ENCODE measurements at regions not wholly inside any gene's neighbourhood (a gene's known extent, or its start where the extent isn't known, plus 50 kb on each side); places are given as distances from the start of the nearest gene placed in this dataset.

DNA sequence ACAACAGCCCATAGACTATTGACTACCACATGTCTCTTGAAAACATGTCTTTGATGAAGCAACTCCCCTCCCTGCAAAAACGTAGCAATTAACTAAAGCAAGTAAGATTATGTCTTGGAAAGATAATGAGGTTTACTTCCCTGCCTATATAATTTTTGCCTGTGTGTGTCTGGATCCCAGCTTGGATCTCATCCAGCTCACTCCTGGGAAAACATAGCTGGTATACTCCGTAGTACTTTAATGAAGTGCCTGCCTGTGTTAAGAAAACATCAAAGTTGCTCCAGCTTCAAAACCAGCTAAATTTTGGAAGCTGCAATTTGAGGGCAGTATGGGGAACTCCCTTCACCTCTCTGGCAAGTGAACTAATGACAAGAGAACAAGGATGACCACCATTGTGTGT lies 182.6 kb upstream of the C9orf72 start:
- H3K4me3 ChIP-seq (ENCODE audit: low read depth, poor library complexity, severe bottlenecking): no peak overlapping the region
- TF ChIP-seq POLR2A (IDR thresholded peaks at IDR 0.05) (no peak), CTCF (IDR thresholded peaks at IDR 0.05) (no peak)
- 21 to 32% methylated on average over 2 of the region's 2 CpGs for WGBS, 2 donors
- intact Hi-C loops (cut with DNase I; ENCODE audit: low total_unique reads): no loop called here
- DNase-seq (ENCODE audit: low spot score in 2 of 2): no peak

DNA sequence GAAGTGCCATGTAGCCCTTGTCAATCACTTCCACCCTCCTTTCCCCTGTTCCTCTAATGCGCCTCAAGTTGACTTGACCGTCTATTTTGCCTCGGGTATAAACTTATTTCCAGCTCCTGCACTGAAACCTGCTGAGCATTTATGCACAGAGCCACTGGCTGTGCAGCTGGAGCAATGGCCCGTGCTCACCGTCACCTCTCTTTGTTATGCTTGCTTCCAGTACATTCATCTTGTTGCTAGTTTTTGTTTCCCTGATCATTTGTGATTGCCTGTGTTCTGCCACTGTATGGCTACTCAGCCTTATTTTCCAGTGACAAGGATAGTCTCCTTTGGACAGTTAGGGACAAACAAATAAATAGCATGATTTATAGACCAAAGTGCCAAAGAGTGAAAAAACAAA lies 183.1 kb upstream of the C9orf72 start:
- DNase-seq (ENCODE audit: low spot score in 2 of 2): no peak
- TF ChIP-seq POLR2A (IDR thresholded peaks at IDR 0.05) (no peak), CTCF (IDR thresholded peaks at IDR 0.05) (no peak)
- 77 to 80% methylated on average over 5 of the region's 5 CpGs for WGBS, 2 donors
- intact Hi-C loops (cut with DNase I; ENCODE audit: low total_unique reads): no loop called here
- H3K4me3 ChIP-seq (ENCODE audit: low read depth, poor library complexity, severe bottlenecking): no peak overlapping the region

DNA sequence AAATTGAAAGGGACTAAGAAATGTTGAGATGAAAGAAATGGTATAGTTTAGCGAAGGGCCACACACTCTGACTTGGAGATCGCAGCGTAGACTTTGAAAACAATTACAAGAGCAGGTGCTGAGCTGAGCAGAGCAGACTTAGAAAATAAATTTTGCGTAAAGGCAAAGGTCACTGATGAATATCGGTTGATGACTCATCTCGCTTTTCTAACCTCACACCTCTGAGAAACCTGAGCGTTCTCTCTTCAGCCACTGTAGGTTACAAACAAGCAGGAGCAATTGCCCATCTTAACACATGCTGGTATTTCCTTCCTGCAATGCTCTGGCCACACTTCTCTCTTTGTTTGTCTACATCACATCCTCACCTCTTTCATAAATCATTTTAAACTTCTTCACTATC lies 190.6 kb upstream of the C9orf72 start:
- 92 to 95% methylated on average over 7 of the region's 7 CpGs for WGBS, 2 donors
- TF ChIP-seq POLR2A (IDR thresholded peaks at IDR 0.05) (no peak), CTCF (IDR thresholded peaks at IDR 0.05) (no peak)

DNA sequence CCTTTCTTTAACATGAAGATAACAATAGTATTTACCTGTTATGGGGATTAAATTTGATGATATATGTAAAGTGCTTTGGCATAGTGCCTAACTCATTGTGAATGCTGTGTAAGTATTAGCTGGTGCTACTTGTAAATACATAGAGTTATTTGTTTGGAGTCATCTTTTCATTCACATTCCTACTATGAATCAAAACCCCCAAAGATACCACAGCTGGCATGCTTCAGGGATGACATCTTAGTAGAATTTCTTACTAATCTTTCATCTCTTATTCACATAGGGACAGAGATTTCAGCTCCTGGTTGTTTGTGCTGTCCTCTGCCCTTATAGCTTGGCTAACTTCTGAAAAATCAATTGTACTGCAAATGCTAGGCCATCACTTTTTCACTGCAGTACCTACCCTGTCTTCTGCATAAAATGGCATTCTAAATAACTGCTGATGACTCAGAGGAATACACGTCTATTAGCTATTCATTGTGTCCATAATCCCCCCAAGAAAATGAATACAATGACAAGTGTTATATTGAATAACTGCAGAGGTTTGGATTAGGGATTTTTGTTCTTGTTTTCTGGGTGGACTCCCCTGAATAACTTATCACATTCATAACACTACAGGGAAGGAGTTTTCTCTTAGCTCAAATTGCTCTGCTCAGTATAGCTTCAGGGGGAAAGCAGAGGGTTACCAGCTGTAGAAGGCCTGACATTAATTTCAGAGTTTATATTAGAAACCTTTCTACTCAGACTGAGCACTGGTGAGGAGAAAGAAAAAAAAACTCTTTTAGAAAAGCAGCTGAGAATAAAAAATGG lies 192.2 kb upstream of the C9orf72 start:
- intact Hi-C loops (cut with DNase I; ENCODE audit: low total_unique reads): no loop called here
- 45 to 61% methylated on average over 1 of the region's 1 CpG for WGBS, 2 donors
- no peak for TF ChIP-seq POLR2A (IDR thresholded peaks at IDR 0.05)
- no peak for TF ChIP-seq CTCF (IDR thresholded peaks at IDR 0.05)
- H3K4me3 ChIP-seq (ENCODE audit: low read depth, poor library complexity, severe bottlenecking): no peak overlapping the region
- no peak for DNase-seq (ENCODE audit: low spot score in 2 of 2)

More for the DNA sequence above, 190.6 kb upstream of the C9orf72 start:
- intact Hi-C loops (cut with DNase I; ENCODE audit: low total_unique reads): no loop called here
- no peak for DNase-seq (ENCODE audit: low spot score in 2 of 2)
- no peak overlapping the region for H3K4me3 ChIP-seq (ENCODE audit: low read depth, poor library complexity, severe bottlenecking)

GRCh38 chr9:27766073-27766835 lies 193.0 kb upstream of the C9orf72 start:
- no peak overlapping the region for H3K4me3 ChIP-seq (ENCODE audit: low read depth, poor library complexity, severe bottlenecking)
- no peak for DNase-seq (ENCODE audit: low spot score in 2 of 2)
- 60 to 70% methylated on average over 3 of the region's 3 CpGs for WGBS, 2 donors
- intact Hi-C loops (cut with DNase I; ENCODE audit: low total_unique reads): no loop called here
- no peak for TF ChIP-seq POLR2A (IDR thresholded peaks at IDR 0.05)
- no peak for TF ChIP-seq CTCF (IDR thresholded peaks at IDR 0.05)

Data from lower leg skin (tissue), 4 donors.